Peyer's patch (tissue), 4 donors: ENCODE measurements at regions not wholly inside any gene's neighbourhood (a gene's known extent, or its start where the extent isn't known, plus 50 kb on each side); places are given as distances from the start of the nearest gene placed in this dataset.

Experiments
- POLR2A ChIP-seq, 2 donors: fragments of 450-650 bp; IDR thresholded peaks; one replicate each; pipeline ENCODE4 v1.5.1; 2017; ENCODE audit warnings: antibody characterized with exemption in 2 of 2, mild to moderate bottlenecking in 2 of 2, moderate library complexity in 2 of 2
- TF ChIP-seq, protein P1 (sequence below), 6 experiments: fragments of 450-650 bp in 4 of 6; fragments of 200-600 bp in 2 of 6; sonication (generic) in 1 of 6; IDR thresholded peaks; one replicate each; pipeline ENCODE4 v1.5.1; 2017 to 2019; ENCODE audit warnings: antibody characterized with exemption in 6 of 6, mild to moderate bottlenecking in 3 of 6, moderate library complexity in 1 of 6

DNA sequence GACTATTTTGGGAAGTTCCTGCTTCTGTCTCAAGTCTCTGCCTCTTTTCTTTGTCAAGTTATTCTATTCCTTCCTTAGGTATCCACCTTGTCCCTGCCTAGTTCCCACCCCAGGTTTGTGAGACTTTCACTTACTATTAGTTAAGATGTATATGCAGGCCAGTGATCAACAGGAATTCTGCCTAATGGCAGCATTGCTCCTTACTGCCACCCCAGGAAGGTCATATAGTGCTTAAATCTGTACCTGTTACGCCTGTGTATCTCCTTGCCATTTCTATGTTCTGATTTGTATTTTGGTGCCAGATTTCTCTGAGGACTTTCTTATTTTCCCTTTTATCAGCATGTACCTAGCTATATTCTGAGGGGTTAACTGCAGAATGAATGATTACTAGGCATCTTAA, 746.0 kb upstream of the TMEFF2 start:
- no peak for TF ChIP-seq POLR2A (IDR thresholded peaks at IDR 0.05)
- TF ChIP-seq, protein P1, sequence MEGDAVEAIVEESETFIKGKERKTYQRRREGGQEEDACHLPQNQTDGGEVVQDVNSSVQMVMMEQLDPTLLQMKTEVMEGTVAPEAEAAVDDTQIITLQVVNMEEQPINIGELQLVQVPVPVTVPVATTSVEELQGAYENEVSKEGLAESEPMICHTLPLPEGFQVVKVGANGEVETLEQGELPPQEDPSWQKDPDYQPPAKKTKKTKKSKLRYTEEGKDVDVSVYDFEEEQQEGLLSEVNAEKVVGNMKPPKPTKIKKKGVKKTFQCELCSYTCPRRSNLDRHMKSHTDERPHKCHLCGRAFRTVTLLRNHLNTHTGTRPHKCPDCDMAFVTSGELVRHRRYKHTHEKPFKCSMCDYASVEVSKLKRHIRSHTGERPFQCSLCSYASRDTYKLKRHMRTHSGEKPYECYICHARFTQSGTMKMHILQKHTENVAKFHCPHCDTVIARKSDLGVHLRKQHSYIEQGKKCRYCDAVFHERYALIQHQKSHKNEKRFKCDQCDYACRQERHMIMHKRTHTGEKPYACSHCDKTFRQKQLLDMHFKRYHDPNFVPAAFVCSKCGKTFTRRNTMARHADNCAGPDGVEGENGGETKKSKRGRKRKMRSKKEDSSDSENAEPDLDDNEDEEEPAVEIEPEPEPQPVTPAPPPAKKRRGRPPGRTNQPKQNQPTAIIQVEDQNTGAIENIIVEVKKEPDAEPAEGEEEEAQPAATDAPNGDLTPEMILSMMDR (IDR thresholded peaks at IDR 0.05) = no peak
